Endothelial cell of umbilical vein (primary cell): ENCODE measurements at regions not wholly inside any gene's neighbourhood (a gene's known extent, or its start where the extent isn't known, plus 50 kb on each side); places are given as distances from the start of the nearest gene placed in this dataset.

Experiments used
- BruUV-seq: library from RNA; stranded (reverse); fragments of 400-500 nt; replicated peaks from 2 replicates; lab custom pipeline; 2021; lab: Mats Ljungman, UMichigan
- CTCF ChIA-PET: fragments of 300-600, 350-600 bp; sonication (Branson Sonifier 250); formaldehyde crosslinking; loops from one replicate; lab custom pipeline; 2021; ENCODE audit warnings: antibody characterized with exemption, inconsistent platforms; lab: Charles Lee
- POLR2A ChIA-PET: fragments of 300-600, 350-600 bp; sonication (Branson Sonifier 250); formaldehyde crosslinking; loops from one replicate; lab custom pipeline; 2021; ENCODE audit warnings: antibody characterized with exemption, inconsistent platforms; lab: Charles Lee
- DNase-seq: peaks from one replicate; pipeline ENCODE4 v3.0.0-alpha.2; 2011; ENCODE audit warnings: low read depth, low spot score
- FAIRE-seq: peaks from 2 replicates; lab custom pipeline; 2011; peaks lifted over from hg19 to GRCh38; lab: Jason Lieb, UNC
- H2AFZ ChIP-seq: 2 replicates; pipeline ENCODE4 v1.6.0; 2012; ENCODE audit warnings: low read depth, low read length, control low read depth, inconsistent platforms
- H3K27ac ChIP-seq: 2 replicates; pipeline ENCODE4 v1.5.1; 2011; ENCODE audit warnings: low read depth, mild to moderate bottlenecking, control low read depth, low read length, moderate library complexity; ENCODE audit not compliant: insufficient read depth
- H3K27me3 ChIP-seq, 2 experiments: 2 replicates each; pipeline versions ENCODE4 v1.6.0 to v1.6.1; 2011; ENCODE audit warnings: low read length in 2 of 2, mixed read lengths in 1 of 2; ENCODE audit not compliant: control insufficient read depth in 2 of 2, insufficient read depth in 2 of 2
- H3K36me3 ChIP-seq, 2 experiments: 2 replicates in 1 of 2; 3 replicates in 1 of 2; pipeline ENCODE4 v1.5.1; 2011; ENCODE audit warnings: low read length in 2 of 2, mild to moderate bottlenecking in 1 of 2, moderate library complexity in 1 of 2; ENCODE audit not compliant: control insufficient read depth in 2 of 2, insufficient read depth in 2 of 2; ENCODE audit errors: extremely low read depth in 1 of 2
- H3K4me1 ChIP-seq: 3 replicates; pipeline ENCODE4 v1.5.1; 2011; ENCODE audit warnings: mild to moderate bottlenecking, low read length; ENCODE audit not compliant: control insufficient read depth, insufficient read depth; ENCODE audit errors: extremely low read depth
- H3K4me2 ChIP-seq: 2 replicates; pipeline ENCODE4 v1.6.1; 2011; ENCODE audit warnings: low read length, control low read depth, mixed read lengths; ENCODE audit not compliant: insufficient read depth
- H3K4me3 ChIP-seq, 3 experiments: fragments of 200-600 bp in 1 of 3; sonication (generic), shearing (Covaris generic) in 1 of 3; replicated peaks in 1 of 3; 2 replicates each; pipeline ENCODE4 v1.5.1; 2011 to 2016; ENCODE audit warnings: control low read depth in 3 of 3, low read length in 3 of 3, mild to moderate bottlenecking in 2 of 3, inconsistent platforms in 1 of 3, low read depth in 1 of 3, moderate library complexity in 1 of 3; ENCODE audit not compliant: insufficient read depth in 1 of 3
- H3K79me2 ChIP-seq: 2 replicates; pipeline ENCODE4 v1.6.0; 2012; ENCODE audit warnings: low read length, inconsistent platforms; ENCODE audit not compliant: control insufficient read depth, insufficient read depth
- H3K9ac ChIP-seq: replicated peaks from 2 replicates; pipeline ENCODE3; 2011; ENCODE audit warnings: low read length, control low read depth; ENCODE audit not compliant: insufficient read depth; ENCODE audit errors: extremely low read depth
- H3K9me1 ChIP-seq: replicated peaks from 3 replicates; pipeline ENCODE4 v1.6.0; 2011; ENCODE audit warnings: mild to moderate bottlenecking, low read length; ENCODE audit not compliant: control insufficient read depth, insufficient read depth; ENCODE audit errors: extremely low read depth
- H3K9me3 ChIP-seq: replicated peaks from 2 replicates; pipeline ENCODE4 v1.5.1; 2012; ENCODE audit warnings: low read length, inconsistent platforms; ENCODE audit not compliant: control insufficient read depth, insufficient read depth
- H4K20me1 ChIP-seq: replicated peaks from 2 replicates; pipeline ENCODE3; 2011; ENCODE audit warnings: mild to moderate bottlenecking, low read length; ENCODE audit not compliant: control insufficient read depth, insufficient read depth; ENCODE audit errors: extremely low read depth
- CTCF ChIP-seq, 2 donors: IDR thresholded peaks; 1 replicate in 1 of 2; 2 replicates in 1 of 2; pipeline ENCODE4 v1.5.1; 2011; ENCODE audit warnings: low read length in 2 of 2, mild to moderate bottlenecking in 2 of 2, moderate library complexity in 2 of 2, control low read depth in 1 of 2, inconsistent platforms in 1 of 2, low read depth in 1 of 2; ENCODE audit not compliant: insufficient read depth in 1 of 2; ENCODE audit errors: extremely low read depth in 1 of 2
- EZH2 ChIP-seq: IDR thresholded peaks from 2 replicates; pipeline ENCODE4 v1.6.1; 2012; ENCODE audit warnings: borderline replicate concordance, low read depth, mild to moderate bottlenecking, moderate library complexity, low read length, inconsistent platforms; ENCODE audit not compliant: severe bottlenecking
- FOS ChIP-seq: IDR thresholded peaks from 2 replicates; pipeline ENCODE4 v1.6.1; 2011; ENCODE audit warnings: mild to moderate bottlenecking, low read length, moderate library complexity, borderline replicate concordance; ENCODE audit not compliant: insufficient read depth
- GATA2 ChIP-seq: IDR thresholded peaks from 2 replicates; pipeline ENCODE4 v1.7.0; 2011; ENCODE audit warnings: low read depth, mild to moderate bottlenecking, moderate library complexity, mixed read lengths, low read length; ENCODE audit not compliant: insufficient read length, insufficient read depth
- JUN ChIP-seq: IDR thresholded peaks from 2 replicates; pipeline ENCODE4 v1.6.1; 2011; ENCODE audit warnings: borderline replicate concordance, low read depth; ENCODE audit not compliant: insufficient read length, insufficient read depth
- MYC ChIP-seq: IDR thresholded peaks from one replicate; pipeline ENCODE4 v1.6.1; 2011; ENCODE audit warnings: mild to moderate bottlenecking, low read depth, low read length
- POLR2A ChIP-seq: IDR thresholded peaks from 2 replicates; pipeline ENCODE4 v1.6.1; 2012; ENCODE audit warnings: low read depth, mild to moderate bottlenecking, control low read depth, low read length
- POLR2AphosphoS5 ChIP-seq: IDR thresholded peaks from 2 replicates; pipeline ENCODE4 v1.6.1; 2012; ENCODE audit warnings: low read depth, mild to moderate bottlenecking, control low read depth, low read length, moderate library complexity; ENCODE audit not compliant: insufficient read depth
- dilution Hi-C: fragments of 300-500 bp; cut with MboI; formaldehyde crosslinking; loops from one replicate; pipeline ENCODE4 v1.15.0; 2019; ENCODE audit warnings: low sequenced_read_pairs; ENCODE audit not compliant: extremely low pct_ligation_motif_present
- intact Hi-C: fragments of 100-400 bp; cut with micrococcal nuclease; formaldehyde crosslinking; loops from one replicate; pipeline ENCODE4 v1.10.0; 2022
- TF ChIP-seq, protein P1 (sequence below): IDR thresholded peaks from 2 replicates; pipeline ENCODE4 v1.6.1; 2011; ENCODE audit not compliant: insufficient read depth, insufficient read length

DNA sequence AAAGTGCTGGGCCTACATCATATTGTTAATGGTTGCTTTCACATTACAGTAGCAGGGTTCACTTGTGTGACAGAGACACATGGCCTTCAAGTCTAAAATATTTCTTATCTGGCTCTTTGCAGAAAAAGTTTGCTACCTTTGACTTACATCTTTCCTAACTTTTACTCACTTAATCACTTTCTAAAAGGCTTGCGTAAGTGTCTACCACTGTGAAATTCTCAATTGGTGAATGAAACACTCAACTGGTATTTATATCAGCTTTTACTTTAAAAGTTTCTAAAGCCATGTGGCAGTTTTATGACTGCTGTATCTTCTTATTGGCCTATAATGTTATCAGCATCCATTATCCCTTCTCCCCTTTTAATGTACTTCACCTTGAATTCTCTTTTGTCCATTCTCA is 554.5 kb downstream of the ZIC1 start:
- no peaks in the 10 kb centered on the region for H3K36me3 ChIP-seq
- no peaks in the 10 kb centered on the region for H3K9me1 ChIP-seq
- H3K9me3 ChIP-seq = no peaks in the 10 kb centered on the region
- no TSS peak for BruUV-seq
- FAIRE-seq (no peak), DNase-seq (no peak)
- ChIA-PET POLR2A (no interaction called here), CTCF (interaction anchor here (1.1 to 1.8 kb wide), 3 partner anchors 18 to 347 kb away, joined by 3 to 6 read pairs (median 5); no protein-coding TSS in a partner anchor)
- no peak overlapping the region for H2AFZ ChIP-seq
- no peaks in the 10 kb centered on the region for H3K4me1 ChIP-seq
- no peaks in the 10 kb centered on the region for H3K79me2 ChIP-seq
- TF ChIP-seq MYC (no peak), FOS (no peak), EZH2 (no peak), CTCF (IDR thresholded peaks at IDR 0.05; ENCODE audit: extremely low read depth in 1 of 2, insufficient read depth in 1 of 2, low read depth in 1 of 2, low read length in 2 of 2) (no peak), GATA2 (no peak), POLR2A (no peak), POLR2AphosphoS5 (no peak), JUN (no peak)
- TF ChIP-seq, protein P1, sequence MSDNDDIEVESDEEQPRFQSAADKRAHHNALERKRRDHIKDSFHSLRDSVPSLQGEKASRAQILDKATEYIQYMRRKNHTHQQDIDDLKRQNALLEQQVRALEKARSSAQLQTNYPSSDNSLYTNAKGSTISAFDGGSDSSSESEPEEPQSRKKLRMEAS = no peak
- no peak overlapping the region for H3K4me2 ChIP-seq
- no peak overlapping the region for H3K9ac ChIP-seq
- no peak overlapping the region for H3K4me3 ChIP-seq
- no peaks in the 10 kb centered on the region for H4K20me1 ChIP-seq
- H3K27ac ChIP-seq = no peak overlapping the region
- intact Hi-C loops = no loop called here
- no peaks in the 10 kb centered on the region for H3K27me3 ChIP-seq
- dilution Hi-C loops = no loop called here
